ENCODE measurements at regions not wholly inside any gene's neighbourhood (a gene's known extent, or its start where the extent isn't known, plus 50 kb on each side); places are given as distances from the start of the nearest gene placed in this dataset.

- peak in 1 of 4 donors; percentile 21 for DNase-seq
- Histone ChIP-seq H3K4me3 (peak overlapping the region in 1 of 2 donors; percentile 19), H3K27me3 (no peaks in the 10 kb centered on the region), H3K27ac (peak overlapping the region in 1 of 2 donors; percentile 11), H3K4me1 (no peaks in the 10 kb centered on the region), H3K9me3 (peaks cover 0 to 9% of the 10 kb centered on the region in 2 donors), H3K36me3 (no peaks in the 10 kb centered on the region)
- peak; percentile 81 for ATAC-seq
- intact Hi-C loops (cut with DNase I): no loop called here
- TF ChIP-seq CTCF (IDR thresholded peaks at IDR 0.05): no peak
These were observed 574.7 kb downstream of the TBC1D22A start for GRCh38 chr22:47337161-47337621.

GRCh38 chr22:47335958-47336357 lies 573.5 kb downstream of the TBC1D22A start:
- peaks cover 0 to 9% of the 10 kb centered on the region in 2 donors for H3K9me3 ChIP-seq
- ATAC-seq: no peak
- intact Hi-C loops (cut with DNase I): no loop called here

GRCh38 chr22:47335460-47335859 lies 573.0 kb downstream of the TBC1D22A start:
- no peak for ATAC-seq
- no peak for TF ChIP-seq CTCF (IDR thresholded peaks at IDR 0.05)

More at GRCh38 chr22:47335958-47336357, 573.5 kb downstream of the TBC1D22A start:
- H3K27me3 ChIP-seq: no peaks in the 10 kb centered on the region
- no peak for TF ChIP-seq CTCF (IDR thresholded peaks at IDR 0.05)
- no peak overlapping the region for H3K4me3 ChIP-seq
- H3K27ac ChIP-seq: no peak overlapping the region
- H3K36me3 ChIP-seq: no peaks in the 10 kb centered on the region
- peaks cover 0 to 2% of the 10 kb centered on the region in 2 donors for H3K4me1 ChIP-seq
- no peak for DNase-seq

GRCh38 chr22:47334601-47335000 lies 572.2 kb downstream of the TBC1D22A start:
- Histone ChIP-seq H3K4me1 (peaks cover 0 to 2% of the 10 kb centered on the region in 2 donors), H3K27me3 (no peaks in the 10 kb centered on the region), H3K9me3 (peaks cover 0 to 9% of the 10 kb centered on the region in 2 donors), H3K27ac (no peak overlapping the region), H3K36me3 (no peaks in the 10 kb centered on the region), H3K4me3 (no peak overlapping the region)
- intact Hi-C loops (cut with DNase I): no loop called here
- no peak for TF ChIP-seq CTCF (IDR thresholded peaks at IDR 0.05)
- ATAC-seq (no peak), DNase-seq (no peak)

More at GRCh38 chr22:47335460-47335859, 573.0 kb downstream of the TBC1D22A start:
- no peaks in the 10 kb centered on the region for H3K27me3 ChIP-seq
- no peak overlapping the region for H3K27ac ChIP-seq
- H3K9me3 ChIP-seq: peaks cover 0 to 9% of the 10 kb centered on the region in 2 donors
- no peak overlapping the region for H3K4me3 ChIP-seq
- H3K36me3 ChIP-seq: no peaks in the 10 kb centered on the region
- DNase-seq: peak in 1 of 4 donors; percentile 39
- H3K4me1 ChIP-seq: peaks cover 0 to 2% of the 10 kb centered on the region in 2 donors
- intact Hi-C loops (cut with DNase I): no loop called here

- TF ChIP-seq CTCF (IDR thresholded peaks at IDR 0.05): no peak
- Histone ChIP-seq H3K27ac (no peak overlapping the region), H3K36me3 (no peaks in the 10 kb centered on the region), H3K9me3 (peaks cover 0 to 9% of the 10 kb centered on the region in 2 donors), H3K4me3 (no peak overlapping the region), H3K27me3 (peaks cover 0 to 8% of the 10 kb centered on the region in 2 donors), H3K4me1 (peaks cover 0 to 2% of the 10 kb centered on the region in 2 donors)
- no peak for ATAC-seq
- intact Hi-C loops (cut with DNase I): no loop called here
- DNase-seq: peak in 1 of 4 donors; percentile 36
These were observed 571.2 kb downstream of the TBC1D22A start for GRCh38 chr22:47333625-47334024.

All from left lung (tissue), 4 donors.